ENCODE measurements at regions not wholly inside any gene's neighbourhood (a gene's known extent, or its start where the extent isn't known, plus 50 kb on each side); places are given as distances from the start of the nearest gene placed in this dataset.

DNA sequence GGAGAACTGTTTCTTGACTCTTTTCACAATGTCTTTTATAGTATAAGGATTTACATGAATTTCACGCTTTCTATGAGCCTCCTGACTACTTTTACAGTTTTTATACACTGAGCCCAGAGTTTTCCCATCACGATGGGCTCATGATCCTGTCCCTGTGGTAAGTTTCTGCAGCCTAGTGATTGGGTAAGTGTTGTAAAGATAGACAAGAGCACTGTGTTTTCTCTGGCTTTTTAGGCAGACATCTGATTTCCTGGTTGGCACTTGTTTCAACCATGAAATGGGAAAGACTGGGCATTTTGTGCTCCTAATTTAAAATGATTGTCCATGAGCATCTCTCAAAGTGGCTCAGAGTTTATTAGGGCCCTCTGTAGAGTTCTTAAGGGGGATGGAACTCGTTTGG is 299.0 kb downstream of the FAT3 start:
- TF ChIP-seq GABPA (IDR thresholded peaks at IDR 0.05 in 1 of 2, conservative IDR thresholded peaks at IDR 0.05 in 1 of 2) (no peak), TAF1 (conservative IDR thresholded peaks at IDR 0.05) (no peak), RAD21 (IDR thresholded peaks at IDR 0.05) (no peak), FOXA1 (IDR thresholded peaks at IDR 0.05) (no peak), EGR1 (IDR thresholded peaks at IDR 0.05; ENCODE audit: low read depth in 2 of 2) (no peak), SP1 (IDR thresholded peaks at IDR 0.05) (no peak)
- TF ChIP-seq, protein P1, sequence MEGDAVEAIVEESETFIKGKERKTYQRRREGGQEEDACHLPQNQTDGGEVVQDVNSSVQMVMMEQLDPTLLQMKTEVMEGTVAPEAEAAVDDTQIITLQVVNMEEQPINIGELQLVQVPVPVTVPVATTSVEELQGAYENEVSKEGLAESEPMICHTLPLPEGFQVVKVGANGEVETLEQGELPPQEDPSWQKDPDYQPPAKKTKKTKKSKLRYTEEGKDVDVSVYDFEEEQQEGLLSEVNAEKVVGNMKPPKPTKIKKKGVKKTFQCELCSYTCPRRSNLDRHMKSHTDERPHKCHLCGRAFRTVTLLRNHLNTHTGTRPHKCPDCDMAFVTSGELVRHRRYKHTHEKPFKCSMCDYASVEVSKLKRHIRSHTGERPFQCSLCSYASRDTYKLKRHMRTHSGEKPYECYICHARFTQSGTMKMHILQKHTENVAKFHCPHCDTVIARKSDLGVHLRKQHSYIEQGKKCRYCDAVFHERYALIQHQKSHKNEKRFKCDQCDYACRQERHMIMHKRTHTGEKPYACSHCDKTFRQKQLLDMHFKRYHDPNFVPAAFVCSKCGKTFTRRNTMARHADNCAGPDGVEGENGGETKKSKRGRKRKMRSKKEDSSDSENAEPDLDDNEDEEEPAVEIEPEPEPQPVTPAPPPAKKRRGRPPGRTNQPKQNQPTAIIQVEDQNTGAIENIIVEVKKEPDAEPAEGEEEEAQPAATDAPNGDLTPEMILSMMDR (IDR thresholded peaks at IDR 0.05; ENCODE audit: low read depth, low read length, missing input control): no peak
- TF ChIP-seq, protein P2, sequence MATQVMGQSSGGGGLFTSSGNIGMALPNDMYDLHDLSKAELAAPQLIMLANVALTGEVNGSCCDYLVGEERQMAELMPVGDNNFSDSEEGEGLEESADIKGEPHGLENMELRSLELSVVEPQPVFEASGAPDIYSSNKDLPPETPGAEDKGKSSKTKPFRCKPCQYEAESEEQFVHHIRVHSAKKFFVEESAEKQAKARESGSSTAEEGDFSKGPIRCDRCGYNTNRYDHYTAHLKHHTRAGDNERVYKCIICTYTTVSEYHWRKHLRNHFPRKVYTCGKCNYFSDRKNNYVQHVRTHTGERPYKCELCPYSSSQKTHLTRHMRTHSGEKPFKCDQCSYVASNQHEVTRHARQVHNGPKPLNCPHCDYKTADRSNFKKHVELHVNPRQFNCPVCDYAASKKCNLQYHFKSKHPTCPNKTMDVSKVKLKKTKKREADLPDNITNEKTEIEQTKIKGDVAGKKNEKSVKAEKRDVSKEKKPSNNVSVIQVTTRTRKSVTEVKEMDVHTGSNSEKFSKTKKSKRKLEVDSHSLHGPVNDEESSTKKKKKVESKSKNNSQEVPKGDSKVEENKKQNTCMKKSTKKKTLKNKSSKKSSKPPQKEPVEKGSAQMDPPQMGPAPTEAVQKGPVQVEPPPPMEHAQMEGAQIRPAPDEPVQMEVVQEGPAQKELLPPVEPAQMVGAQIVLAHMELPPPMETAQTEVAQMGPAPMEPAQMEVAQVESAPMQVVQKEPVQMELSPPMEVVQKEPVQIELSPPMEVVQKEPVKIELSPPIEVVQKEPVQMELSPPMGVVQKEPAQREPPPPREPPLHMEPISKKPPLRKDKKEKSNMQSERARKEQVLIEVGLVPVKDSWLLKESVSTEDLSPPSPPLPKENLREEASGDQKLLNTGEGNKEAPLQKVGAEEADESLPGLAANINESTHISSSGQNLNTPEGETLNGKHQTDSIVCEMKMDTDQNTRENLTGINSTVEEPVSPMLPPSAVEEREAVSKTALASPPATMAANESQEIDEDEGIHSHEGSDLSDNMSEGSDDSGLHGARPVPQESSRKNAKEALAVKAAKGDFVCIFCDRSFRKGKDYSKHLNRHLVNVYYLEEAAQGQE (IDR thresholded peaks at IDR 0.05): no peak
- TF ChIP-seq, protein P3, sequence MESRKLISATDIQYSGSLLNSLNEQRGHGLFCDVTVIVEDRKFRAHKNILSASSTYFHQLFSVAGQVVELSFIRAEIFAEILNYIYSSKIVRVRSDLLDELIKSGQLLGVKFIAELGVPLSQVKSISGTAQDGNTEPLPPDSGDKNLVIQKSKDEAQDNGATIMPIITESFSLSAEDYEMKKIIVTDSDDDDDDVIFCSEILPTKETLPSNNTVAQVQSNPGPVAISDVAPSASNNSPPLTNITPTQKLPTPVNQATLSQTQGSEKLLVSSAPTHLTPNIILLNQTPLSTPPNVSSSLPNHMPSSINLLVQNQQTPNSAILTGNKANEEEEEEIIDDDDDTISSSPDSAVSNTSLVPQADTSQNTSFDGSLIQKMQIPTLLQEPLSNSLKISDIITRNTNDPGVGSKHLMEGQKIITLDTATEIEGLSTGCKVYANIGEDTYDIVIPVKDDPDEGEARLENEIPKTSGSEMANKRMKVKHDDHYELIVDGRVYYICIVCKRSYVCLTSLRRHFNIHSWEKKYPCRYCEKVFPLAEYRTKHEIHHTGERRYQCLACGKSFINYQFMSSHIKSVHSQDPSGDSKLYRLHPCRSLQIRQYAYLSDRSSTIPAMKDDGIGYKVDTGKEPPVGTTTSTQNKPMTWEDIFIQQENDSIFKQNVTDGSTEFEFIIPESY (IDR thresholded peaks at IDR 0.05): no peak
- TF ChIP-seq, protein P4, sequence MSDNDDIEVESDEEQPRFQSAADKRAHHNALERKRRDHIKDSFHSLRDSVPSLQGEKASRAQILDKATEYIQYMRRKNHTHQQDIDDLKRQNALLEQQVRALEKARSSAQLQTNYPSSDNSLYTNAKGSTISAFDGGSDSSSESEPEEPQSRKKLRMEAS (IDR thresholded peaks at IDR 0.05): no peak

Measured in liver (tissue), 3 donors.